ENCODE measurements at regions not wholly inside any gene's neighbourhood (a gene's known extent, or its start where the extent isn't known, plus 50 kb on each side); places are given as distances from the start of the nearest gene placed in this dataset.

GRCh38 chr5:12825163-12825562 is 920.9 kb upstream of the CTNND2 start:
- DNase-seq (ENCODE audit: low read depth in 2 of 3, low spot score in 2 of 3), result peak in 1 of 3 donors; percentile 4

- DNase-seq (ENCODE audit: low read depth in 2 of 3, low spot score in 2 of 3), result no peak
Measured at GRCh38 chr5:12805165-12805698, 901.0 kb upstream of the CTNND2 start.

- no peak for DNase-seq (ENCODE audit: low read depth in 2 of 3, low spot score in 2 of 3)
Measured at GRCh38 chr5:12799165-12799564, 894.9 kb upstream of the CTNND2 start.

DNA sequence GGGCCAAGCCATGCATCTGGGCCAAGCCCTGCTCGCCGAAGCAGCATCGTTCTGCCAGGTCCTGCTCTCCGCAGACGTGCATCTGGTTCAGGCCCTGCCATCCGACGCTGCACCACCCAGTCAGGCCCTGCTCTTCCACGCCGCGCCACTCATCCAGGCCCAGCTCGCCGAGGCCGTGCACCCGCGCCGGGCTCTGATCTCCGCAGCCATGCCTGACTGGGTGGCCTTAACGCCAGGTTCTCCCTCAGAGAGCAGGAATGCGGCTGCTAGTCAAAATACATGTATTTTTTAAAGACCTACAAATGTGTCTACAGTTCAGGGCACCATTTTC is 891.1 kb upstream of the CTNND2 start:
- no peak for DNase-seq (ENCODE audit: low read depth in 2 of 3, low spot score in 2 of 3)

DNA sequence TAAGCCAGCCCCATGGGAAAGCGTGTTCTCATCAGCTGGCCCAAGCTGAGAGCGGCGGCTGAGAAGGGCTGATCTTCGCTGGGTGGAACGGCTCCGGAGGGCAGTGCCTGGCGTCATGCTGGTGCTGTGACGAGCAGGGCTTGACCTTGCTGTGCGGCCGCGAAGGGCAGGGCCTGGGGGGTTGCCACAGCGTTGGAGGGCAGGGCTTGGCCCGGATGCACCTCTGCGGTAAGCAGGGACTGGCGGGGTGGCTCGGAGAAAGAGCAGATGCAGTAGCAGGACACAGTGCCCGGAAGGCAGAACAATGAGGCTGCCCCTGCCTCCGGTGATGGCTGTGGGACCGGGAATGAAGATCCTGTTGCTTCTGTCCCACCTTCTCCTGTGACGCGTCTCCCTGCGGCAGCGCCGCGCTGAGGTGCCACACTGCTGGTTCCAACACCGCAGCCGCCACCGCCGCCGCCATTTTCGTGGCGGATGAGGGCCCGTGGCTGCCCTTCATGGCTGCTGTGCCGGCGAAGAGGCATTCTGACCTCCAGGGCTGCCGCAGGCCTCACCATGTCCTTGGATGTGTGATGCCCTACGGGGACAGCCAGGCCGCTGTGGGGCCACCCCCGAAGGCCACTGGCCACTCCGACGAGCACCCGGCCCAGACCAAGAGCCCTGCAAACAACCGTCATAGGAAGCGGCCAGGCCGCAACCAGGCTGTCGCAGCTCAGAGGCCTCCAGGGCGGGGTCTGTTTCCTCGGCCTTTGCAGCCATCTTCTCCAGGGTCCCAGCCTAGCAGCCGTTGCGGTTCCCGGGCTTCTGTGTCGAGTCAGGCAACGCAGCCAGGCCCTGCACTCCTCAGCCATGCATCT is 890.5 kb upstream of the CTNND2 start:
- DNase-seq (ENCODE audit: low read depth in 2 of 3, low spot score in 2 of 3), result no peak

DNA sequence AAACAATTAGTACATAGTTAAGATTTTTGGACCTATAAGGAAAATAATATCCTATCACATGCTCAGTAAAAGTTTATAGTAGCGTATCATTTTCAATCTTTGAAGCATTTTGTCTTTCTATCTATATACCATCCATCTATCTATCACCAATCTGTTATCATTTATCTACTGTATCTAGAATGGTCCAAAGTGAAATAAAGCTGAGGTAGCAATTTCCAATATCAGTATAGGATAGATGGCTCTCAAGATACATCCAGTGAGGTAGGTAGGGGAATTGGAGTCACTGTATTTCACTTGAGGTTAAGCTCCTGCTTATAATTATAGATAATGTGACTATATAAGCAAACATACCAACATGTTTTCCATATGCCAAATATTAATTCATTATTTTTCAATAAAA is 889.1 kb upstream of the CTNND2 start:
- DNase-seq (ENCODE audit: low read depth in 2 of 3, low spot score in 2 of 3), result no peak

DNA sequence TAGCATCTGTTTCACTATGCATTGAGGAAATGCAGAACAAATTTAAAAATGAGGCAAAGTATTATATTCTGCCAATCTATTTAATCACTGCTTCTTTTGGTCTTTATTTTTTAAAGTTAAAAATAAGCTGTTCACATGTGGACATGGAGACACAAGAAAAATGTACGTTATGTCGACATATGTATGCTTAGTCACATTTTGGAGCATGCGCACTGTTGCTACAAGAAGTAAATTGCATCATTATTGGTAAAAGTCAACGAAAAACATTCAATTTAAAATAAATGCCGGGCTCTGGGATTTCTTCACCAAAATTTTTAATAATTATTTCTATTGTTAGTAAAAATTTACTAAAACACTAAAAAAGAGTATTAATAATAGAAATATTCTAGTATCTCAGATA is 876.3 kb upstream of the CTNND2 start:
- no peak for DNase-seq (ENCODE audit: low read depth in 2 of 3, low spot score in 2 of 3)

DNA sequence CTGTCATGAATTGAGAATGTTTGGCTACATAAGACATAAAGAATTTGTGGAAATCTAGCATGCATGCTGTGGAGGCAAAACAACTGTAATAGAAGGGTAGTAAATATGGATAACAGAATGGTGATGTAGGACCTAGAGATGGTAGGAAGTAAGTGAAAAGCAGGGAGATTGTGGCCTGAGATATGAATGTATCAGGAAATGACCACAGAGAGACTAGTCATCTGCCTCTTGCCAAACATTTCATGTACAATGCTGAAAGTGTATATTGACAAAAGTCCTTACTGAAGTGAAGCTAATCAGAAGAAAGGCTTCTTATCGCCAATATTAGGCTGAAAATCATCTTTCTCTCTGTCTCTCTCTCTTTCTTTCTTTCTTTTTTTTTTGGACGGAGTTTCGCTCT is 873.1 kb upstream of the CTNND2 start:
- DNase-seq (ENCODE audit: low read depth in 2 of 3, low spot score in 2 of 3), result no peak

- DNase-seq (ENCODE audit: low read depth in 2 of 3, low spot score in 2 of 3), result no peak
Measured at GRCh38 chr5:12772276-12772675, 868.0 kb upstream of the CTNND2 start.

DNA sequence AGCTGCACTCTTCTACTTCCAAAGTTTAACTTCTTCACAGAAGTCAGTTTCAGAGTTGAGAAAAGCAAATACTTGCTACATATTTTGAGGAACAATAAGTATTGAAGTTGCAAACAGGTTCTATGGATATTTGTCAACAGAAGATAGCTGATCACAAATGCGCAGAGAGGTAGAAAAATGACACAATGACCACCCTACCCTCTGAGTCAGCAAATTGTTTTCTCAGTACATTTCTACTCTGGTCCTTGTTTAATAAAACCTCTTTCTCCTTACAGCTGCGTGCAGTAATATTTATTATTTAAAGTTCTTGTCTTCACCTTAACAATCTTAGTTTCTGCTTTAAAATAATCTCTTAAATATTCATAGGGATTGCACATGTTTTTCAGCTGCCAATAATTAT is 855.1 kb upstream of the CTNND2 start:
- no peak for DNase-seq (ENCODE audit: low read depth in 2 of 3, low spot score in 2 of 3)

DNA sequence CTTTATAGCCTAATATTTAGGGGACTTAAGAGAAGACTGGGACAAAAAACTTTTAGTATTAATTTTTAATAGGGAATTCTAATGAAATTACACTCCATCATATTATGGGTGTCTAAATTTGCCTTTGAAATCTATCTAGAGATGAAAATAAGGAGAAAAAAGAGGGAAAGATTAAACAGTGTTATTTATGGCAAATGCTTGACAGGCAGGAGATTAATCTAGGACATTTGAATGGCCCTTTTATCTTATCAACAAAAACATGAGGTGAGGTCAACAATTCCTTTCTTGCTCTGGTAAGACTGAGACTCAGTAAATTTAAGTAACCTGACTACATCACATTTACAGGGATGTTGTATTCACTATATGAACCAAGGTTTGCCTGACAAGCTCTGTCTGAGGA is 852.8 kb upstream of the CTNND2 start:
- no peak for DNase-seq (ENCODE audit: low read depth in 2 of 3, low spot score in 2 of 3)

- DNase-seq (ENCODE audit: low read depth in 2 of 3, low spot score in 2 of 3), result no peak
Measured at GRCh38 chr5:12745537-12745936, 841.3 kb upstream of the CTNND2 start.

- no peak for DNase-seq (ENCODE audit: low read depth in 2 of 3, low spot score in 2 of 3)
Measured at GRCh38 chr5:12743582-12743981, 839.3 kb upstream of the CTNND2 start.

GRCh38 chr5:12730354-12730753 is 826.1 kb upstream of the CTNND2 start:
- DNase-seq (ENCODE audit: low read depth in 2 of 3, low spot score in 2 of 3), result no peak

GRCh38 chr5:12716664-12717063 is 812.4 kb upstream of the CTNND2 start:
- DNase-seq (ENCODE audit: low read depth in 2 of 3, low spot score in 2 of 3), result no peak

DNA sequence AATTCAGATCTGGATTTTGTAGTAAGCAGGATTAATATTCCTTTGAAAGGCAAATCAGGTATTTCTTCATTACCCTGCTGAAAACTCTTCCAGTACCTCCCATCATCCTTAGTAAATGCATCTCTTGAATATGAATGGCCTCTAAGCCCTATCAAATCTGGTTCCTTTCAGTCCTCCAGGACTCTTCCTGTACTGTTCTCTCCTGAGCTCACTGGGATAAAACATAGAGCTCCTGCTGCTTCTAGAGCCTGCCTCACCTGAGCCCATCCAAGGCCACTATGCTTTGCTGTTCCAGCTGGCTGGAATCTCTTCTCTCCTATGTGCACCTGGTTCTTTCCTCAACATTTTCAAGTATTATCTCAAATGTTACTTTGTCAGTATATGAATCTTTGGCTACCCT is 803.3 kb upstream of the CTNND2 start:
- no peak for DNase-seq (ENCODE audit: low read depth in 2 of 3, low spot score in 2 of 3)

- peak in 1 of 3 donors; percentile 27 for DNase-seq (ENCODE audit: low read depth in 2 of 3, low spot score in 2 of 3)
Measured at GRCh38 chr5:12704955-12705354, 800.7 kb upstream of the CTNND2 start.

- no peak for DNase-seq (ENCODE audit: low read depth in 2 of 3, low spot score in 2 of 3)
Measured at GRCh38 chr5:12703254-12703653, 799.0 kb upstream of the CTNND2 start.

DNA sequence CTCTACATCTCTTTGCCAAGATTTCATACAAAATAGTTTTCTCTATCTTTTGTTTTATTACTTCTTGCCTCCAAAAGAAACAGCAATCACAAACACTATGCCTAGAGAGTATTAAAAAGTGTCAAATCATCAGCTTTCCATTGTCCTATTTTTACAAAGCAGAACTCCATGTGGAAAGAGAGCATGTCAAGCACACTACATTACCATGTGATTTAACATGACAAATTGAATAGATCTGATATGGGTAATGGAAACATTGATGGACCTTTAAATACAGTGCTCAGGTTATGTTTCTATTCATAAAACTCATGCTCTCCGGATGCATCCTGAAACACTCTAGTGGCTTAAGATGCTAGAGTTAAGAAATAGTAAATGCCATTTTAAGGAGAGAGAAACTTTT is 791.4 kb upstream of the CTNND2 start:
- no peak for DNase-seq (ENCODE audit: low read depth in 2 of 3, low spot score in 2 of 3)

DNA sequence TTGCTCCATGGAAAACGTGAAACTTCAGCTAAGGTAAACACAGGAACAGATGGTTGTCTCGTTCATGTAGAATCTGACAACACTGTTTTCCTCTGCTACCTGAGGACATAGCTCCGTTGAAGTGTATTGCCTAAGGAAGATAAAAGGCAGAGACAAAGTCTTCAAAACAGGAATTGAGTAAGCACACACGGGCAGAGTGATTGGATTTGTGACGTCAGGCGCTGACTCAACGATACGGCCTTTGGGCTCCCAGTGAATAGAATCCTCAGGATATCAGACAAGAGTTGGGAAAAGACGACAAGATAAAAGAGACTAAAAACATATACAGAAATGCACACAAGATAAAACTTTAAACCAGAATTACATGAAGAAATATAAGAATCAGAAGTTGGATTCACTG is 787.1 kb upstream of the CTNND2 start:
- DNase-seq (ENCODE audit: low read depth in 2 of 3, low spot score in 2 of 3), result no peak

- DNase-seq (ENCODE audit: low read depth in 2 of 3, low spot score in 2 of 3), result no peak
Measured at GRCh38 chr5:12690361-12690760, 786.1 kb upstream of the CTNND2 start.

DNA sequence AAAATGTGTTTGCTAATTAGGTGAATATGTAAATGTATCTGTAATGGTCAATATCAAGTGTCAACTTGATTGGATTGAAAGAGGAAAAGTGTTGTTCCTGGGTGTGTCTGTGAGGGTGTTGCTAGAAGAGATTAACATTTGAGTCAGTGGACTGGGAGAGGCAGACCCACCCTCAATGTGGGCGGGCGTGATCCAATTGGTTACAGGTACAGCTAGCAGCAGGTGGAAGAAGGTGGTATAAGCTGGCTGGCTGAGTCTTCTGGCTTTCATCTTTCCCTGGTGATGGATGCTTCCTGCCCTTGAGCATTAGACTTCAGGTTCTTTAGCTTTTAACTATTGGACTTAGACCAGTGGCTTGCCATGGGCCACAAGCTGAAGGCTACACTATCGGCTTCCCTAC is 779.0 kb upstream of the CTNND2 start:
- no peak for DNase-seq (ENCODE audit: low read depth in 2 of 3, low spot score in 2 of 3)

- DNase-seq (ENCODE audit: low read depth in 2 of 3, low spot score in 2 of 3), result no peak
Measured at GRCh38 chr5:12679731-12680130, 775.5 kb upstream of the CTNND2 start.
